ENCODE measurements at regions not wholly inside any gene's neighbourhood (a gene's known extent, or its start where the extent isn't known, plus 50 kb on each side); places are given as distances from the start of the nearest gene placed in this dataset.

GRCh38 chrX:40964633-40965586 is 120.3 kb upstream of the USP9X start:
- intact Hi-C loops (cut with DNase I): loop anchor here in 1 of 10 donors (10.0 kb wide), 1 partner anchor 50 kb away; no protein-coding TSS in a partner anchor

DNA sequence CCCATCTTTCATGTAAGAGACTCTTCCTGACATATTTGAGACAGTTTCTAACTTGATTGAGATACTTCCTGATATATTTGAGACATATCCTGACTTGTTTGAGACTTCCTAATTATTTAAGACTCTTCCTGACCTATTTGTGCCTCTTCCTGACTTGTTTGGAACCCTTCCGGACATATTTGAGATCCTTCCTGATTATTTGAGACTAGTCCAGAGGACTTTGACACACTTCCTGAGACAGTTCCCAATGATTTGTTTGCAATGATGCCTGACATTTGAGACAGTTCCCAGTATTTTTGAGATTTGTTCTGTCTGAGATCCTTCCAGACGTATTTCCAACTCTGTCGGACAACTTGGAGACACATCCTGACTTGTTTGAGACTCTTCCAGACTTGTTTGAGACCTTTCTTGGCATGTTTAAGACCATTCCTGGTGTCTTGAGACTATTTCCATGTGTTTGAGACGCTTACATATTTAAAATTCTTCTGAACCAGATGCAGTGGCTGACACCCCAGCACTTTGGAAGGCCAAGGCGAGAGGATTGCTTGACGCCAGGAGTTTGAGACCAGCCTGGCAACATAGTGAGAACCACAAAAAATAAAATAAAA is 118.9 kb upstream of the USP9X start:
- Histone ChIP-seq H3K27ac (peak overlapping the region in 8 of 10 donors; percentile 31 to 80 (median 54)), H3K27me3 (peaks cover 0 to under 1% (median 0%) of the 10 kb centered on the region in 7 donors), H3K4me3 (no peak overlapping the region), H3K9me3 (peaks cover 0 to 16% (median 0%) of the 10 kb centered on the region in 11 donors), H3K36me3 (no peaks in the 10 kb centered on the region), H3K4me1 (peaks cover 0 to 9% (median 0%) of the 10 kb centered on the region in 9 donors)
- ATAC-seq: peak in 7 of 8 donors; percentile 34 to 80 (median 50)
- no peak for TF ChIP-seq CTCF (IDR thresholded peaks at IDR 0.05)
- intact Hi-C loops (cut with DNase I): loop anchor here in 1 of 10 donors (10.0 kb wide), 1 partner anchor 48 kb away; no protein-coding TSS in a partner anchor
- DNase-seq: no peak
- WGBS, 2 donors: 49 to 55% methylated on average over 6 of the region's 6 CpGs

More at GRCh38 chrX:40964633-40965586, 120.3 kb upstream of the USP9X start:
- peak overlapping the region in 5 of 10 donors; percentile 31 to 80 (median 66) for H3K27ac ChIP-seq
- 62 to 71% methylated on average over 4 of the region's 4 CpGs for WGBS, 2 donors
- no peaks in the 10 kb centered on the region for H3K36me3 ChIP-seq
- peaks cover 0 to 16% (median 0%) of the 10 kb centered on the region in 11 donors for H3K9me3 ChIP-seq
- DNase-seq: no peak
- TF ChIP-seq CTCF (IDR thresholded peaks at IDR 0.05): no peak
- H3K4me1 ChIP-seq: peaks cover 0 to 9% (median 0%) of the 10 kb centered on the region in 9 donors
- no peak for ATAC-seq
- no peak overlapping the region for H3K4me3 ChIP-seq
- H3K27me3 ChIP-seq: no peaks in the 10 kb centered on the region

DNA sequence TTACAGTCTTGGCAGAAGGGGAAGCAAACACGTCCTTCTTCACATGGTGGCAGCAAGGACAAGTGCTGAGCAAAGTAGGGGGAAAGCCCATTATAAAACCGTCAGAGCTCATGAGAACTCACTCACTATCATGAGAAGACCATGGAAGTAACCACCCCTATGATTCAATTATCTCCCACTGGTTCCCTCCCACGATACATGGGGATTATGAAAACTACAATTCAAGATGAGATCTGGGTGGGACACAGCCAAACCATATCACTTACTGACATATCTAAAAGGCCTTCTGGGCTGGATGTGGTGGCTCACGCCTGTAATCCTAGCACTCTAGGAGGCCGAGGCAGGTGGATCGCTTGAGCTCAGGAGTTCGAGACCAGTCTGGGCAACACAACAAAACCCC is 117.1 kb upstream of the USP9X start:
- H3K27me3 ChIP-seq: peaks cover 0 to 8% (median 0%) of the 10 kb centered on the region in 7 donors
- H3K4me3 ChIP-seq: no peak overlapping the region
- WGBS, 2 donors: 93 to 99% methylated on average over 7 of the region's 7 CpGs
- peaks cover 0 to 9% (median 0%) of the 10 kb centered on the region in 9 donors for H3K4me1 ChIP-seq
- intact Hi-C loops (cut with DNase I): loop anchor here in 1 of 10 donors (10.0 kb wide), 1 partner anchor 47 kb away; no protein-coding TSS in a partner anchor
- no peak for ATAC-seq
- no peak for DNase-seq
- H3K27ac ChIP-seq: no peak overlapping the region
- H3K9me3 ChIP-seq: peaks cover 0 to 21% (median 0%) of the 10 kb centered on the region in 11 donors
- no peaks in the 10 kb centered on the region for H3K36me3 ChIP-seq
- TF ChIP-seq CTCF (IDR thresholded peaks at IDR 0.05): no peak

GRCh38 chrX:40971736-40972135 is 113.5 kb upstream of the USP9X start:
- DNase-seq (no peak), ATAC-seq (no peak)
- H3K36me3 ChIP-seq: no peaks in the 10 kb centered on the region
- no peak overlapping the region for H3K4me3 ChIP-seq
- TF ChIP-seq CTCF (IDR thresholded peaks at IDR 0.05): no peak
- H3K9me3 ChIP-seq: peaks cover 0 to 10% (median 0%) of the 10 kb centered on the region in 11 donors
- intact Hi-C loops (cut with DNase I): no loop called here
- peaks cover 0 to 27% (median 0%) of the 10 kb centered on the region in 7 donors for H3K27me3 ChIP-seq
- no peak overlapping the region for H3K27ac ChIP-seq
- H3K4me1 ChIP-seq: no peaks in the 10 kb centered on the region
- WGBS, 2 donors: 65 to 78% methylated on average over 1 of the region's 1 CpG

Measured in heart right ventricle (tissue), 16 donors.